ENCODE measurements at regions not wholly inside any gene's neighbourhood (a gene's known extent, or its start where the extent isn't known, plus 50 kb on each side); places are given as distances from the start of the nearest gene placed in this dataset.

GRCh38 chr17:70834039-70834438 is 664.7 kb downstream of the KCNJ2 start:
- Mint-ChIP-seq H3K36me3 (ENCODE audit: low read depth) (no peaks in the 10 kb centered on the region), H3K27me3 (ENCODE audit: low read depth) (no peaks in the 10 kb centered on the region), H3K9me3 (peaks cover 11% of the 10 kb centered on the region), H3K4me1 (ENCODE audit: low read depth) (no peaks in the 10 kb centered on the region), H3K27ac (no peak overlapping the region), H3K4me3 (ENCODE audit: low read depth) (no peak overlapping the region)
- no peak for DNase-seq (ENCODE audit: low spot score)
- intact Hi-C loops (cut with micrococcal nuclease) = loop anchor here (1.0 kb wide), 1 partner anchor 14 kb away; no protein-coding TSS in a partner anchor

- Mint-ChIP-seq H3K27me3 (ENCODE audit: low read depth) (no peaks in the 10 kb centered on the region), H3K4me1 (ENCODE audit: low read depth) (no peaks in the 10 kb centered on the region), H3K9me3 (peaks cover 6% of the 10 kb centered on the region), H3K4me3 (ENCODE audit: low read depth) (no peak overlapping the region), H3K36me3 (ENCODE audit: low read depth) (no peaks in the 10 kb centered on the region), H3K27ac (no peak overlapping the region)
- intact Hi-C loops (cut with micrococcal nuclease) = loop anchor here (1.0 kb wide), 1 partner anchor 14 kb away; no protein-coding TSS in a partner anchor
- no peak for DNase-seq (ENCODE audit: low spot score)
Measured at GRCh38 chr17:70848785-70849184, 679.5 kb downstream of the KCNJ2 start.

GRCh38 chr17:70855401-70856054 is 686.2 kb downstream of the KCNJ2 start:
- H3K27me3 Mint-ChIP-seq (ENCODE audit: low read depth) = no peaks in the 10 kb centered on the region

GRCh38 chr17:70857351-70857750 is 688.0 kb downstream of the KCNJ2 start:
- H3K27me3 Mint-ChIP-seq (ENCODE audit: low read depth) = no peaks in the 10 kb centered on the region
- peaks cover 30% of the 10 kb centered on the region for H3K9me3 Mint-ChIP-seq
- H3K4me3 Mint-ChIP-seq (ENCODE audit: low read depth) = no peak overlapping the region
- no peak for DNase-seq (ENCODE audit: low spot score)
- H3K27ac Mint-ChIP-seq = no peak overlapping the region
- H3K4me1 Mint-ChIP-seq (ENCODE audit: low read depth) = no peaks in the 10 kb centered on the region
- intact Hi-C loops (cut with micrococcal nuclease) = no loop called here
- H3K36me3 Mint-ChIP-seq (ENCODE audit: low read depth) = no peaks in the 10 kb centered on the region

More at GRCh38 chr17:70855401-70856054, 686.2 kb downstream of the KCNJ2 start:
- H3K4me3 Mint-ChIP-seq (ENCODE audit: low read depth) = no peak overlapping the region
- intact Hi-C loops (cut with micrococcal nuclease) = no loop called here
- H3K36me3 Mint-ChIP-seq (ENCODE audit: low read depth) = no peaks in the 10 kb centered on the region
- no peak overlapping the region for H3K27ac Mint-ChIP-seq
- no peak for DNase-seq (ENCODE audit: low spot score)
- H3K9me3 Mint-ChIP-seq = peaks cover 20% of the 10 kb centered on the region
- no peaks in the 10 kb centered on the region for H3K4me1 Mint-ChIP-seq (ENCODE audit: low read depth)

GRCh38 chr17:70859829-70860228 is 690.5 kb downstream of the KCNJ2 start:
- intact Hi-C loops (cut with micrococcal nuclease) = no loop called here
- no peaks in the 10 kb centered on the region for H3K4me1 Mint-ChIP-seq (ENCODE audit: low read depth)
- peaks cover 50% of the 10 kb centered on the region for H3K9me3 Mint-ChIP-seq
- no peaks in the 10 kb centered on the region for H3K36me3 Mint-ChIP-seq (ENCODE audit: low read depth)
- no peaks in the 10 kb centered on the region for H3K27me3 Mint-ChIP-seq (ENCODE audit: low read depth)
- no peak overlapping the region for H3K27ac Mint-ChIP-seq
- no peak overlapping the region for H3K4me3 Mint-ChIP-seq (ENCODE audit: low read depth)
- no peak for DNase-seq (ENCODE audit: low spot score)

- Mint-ChIP-seq H3K4me1 (ENCODE audit: low read depth) (no peaks in the 10 kb centered on the region), H3K4me3 (ENCODE audit: low read depth) (no peak overlapping the region), H3K9me3 (peaks cover 42% of the 10 kb centered on the region), H3K27me3 (ENCODE audit: low read depth) (no peaks in the 10 kb centered on the region), H3K27ac (no peak overlapping the region), H3K36me3 (ENCODE audit: low read depth) (no peaks in the 10 kb centered on the region)
- intact Hi-C loops (cut with micrococcal nuclease) = no loop called here
- DNase-seq (ENCODE audit: low spot score) = no peak
Measured at GRCh38 chr17:70862295-70862694, 693.0 kb downstream of the KCNJ2 start.

GRCh38 chr17:70863436-70864248 is 694.3 kb downstream of the KCNJ2 start:
- Mint-ChIP-seq H3K4me1 (ENCODE audit: low read depth) (no peaks in the 10 kb centered on the region), H3K4me3 (ENCODE audit: low read depth) (no peak overlapping the region), H3K27ac (no peak overlapping the region), H3K9me3 (peaks cover 51% of the 10 kb centered on the region), H3K36me3 (ENCODE audit: low read depth) (no peaks in the 10 kb centered on the region), H3K27me3 (ENCODE audit: low read depth) (no peaks in the 10 kb centered on the region)
- intact Hi-C loops (cut with micrococcal nuclease) = no loop called here
- no peak for DNase-seq (ENCODE audit: low spot score)

- no peak for DNase-seq (ENCODE audit: low spot score)
- intact Hi-C loops (cut with micrococcal nuclease) = no loop called here
- Mint-ChIP-seq H3K9me3 (peaks cover 35% of the 10 kb centered on the region), H3K27ac (no peak overlapping the region), H3K4me1 (ENCODE audit: low read depth) (no peaks in the 10 kb centered on the region), H3K27me3 (ENCODE audit: low read depth) (no peaks in the 10 kb centered on the region), H3K36me3 (ENCODE audit: low read depth) (no peaks in the 10 kb centered on the region), H3K4me3 (ENCODE audit: low read depth) (no peak overlapping the region)
Measured at GRCh38 chr17:70865993-70866804, 696.9 kb downstream of the KCNJ2 start.

- no peak for DNase-seq (ENCODE audit: low spot score)
- H3K27me3 Mint-ChIP-seq (ENCODE audit: low read depth) = no peaks in the 10 kb centered on the region
- no peaks in the 10 kb centered on the region for H3K36me3 Mint-ChIP-seq (ENCODE audit: low read depth)
- peaks cover 27% of the 10 kb centered on the region for H3K9me3 Mint-ChIP-seq
- intact Hi-C loops (cut with micrococcal nuclease) = no loop called here
- H3K4me3 Mint-ChIP-seq (ENCODE audit: low read depth) = no peak overlapping the region
- no peak overlapping the region for H3K27ac Mint-ChIP-seq
- H3K4me1 Mint-ChIP-seq (ENCODE audit: low read depth) = no peaks in the 10 kb centered on the region
Measured at GRCh38 chr17:70868149-70868548, 698.8 kb downstream of the KCNJ2 start.

- no peak for DNase-seq (ENCODE audit: low spot score)
- no peaks in the 10 kb centered on the region for H3K27me3 Mint-ChIP-seq (ENCODE audit: low read depth)
- no peaks in the 10 kb centered on the region for H3K4me1 Mint-ChIP-seq (ENCODE audit: low read depth)
- H3K36me3 Mint-ChIP-seq (ENCODE audit: low read depth) = no peaks in the 10 kb centered on the region
- intact Hi-C loops (cut with micrococcal nuclease) = no loop called here
- no peak overlapping the region for H3K4me3 Mint-ChIP-seq (ENCODE audit: low read depth)
- H3K9me3 Mint-ChIP-seq = peaks cover 15% of the 10 kb centered on the region
- H3K27ac Mint-ChIP-seq = no peak overlapping the region
Measured at GRCh38 chr17:70869402-70870085, 700.2 kb downstream of the KCNJ2 start.

GRCh38 chr17:70871180-70871818 is 702.0 kb downstream of the KCNJ2 start:
- no peak for DNase-seq (ENCODE audit: low spot score)
- no peaks in the 10 kb centered on the region for H3K36me3 Mint-ChIP-seq (ENCODE audit: low read depth)
- no peaks in the 10 kb centered on the region for H3K27me3 Mint-ChIP-seq (ENCODE audit: low read depth)
- no peaks in the 10 kb centered on the region for H3K4me1 Mint-ChIP-seq (ENCODE audit: low read depth)
- intact Hi-C loops (cut with micrococcal nuclease) = no loop called here
- H3K27ac Mint-ChIP-seq = no peak overlapping the region
- no peak overlapping the region for H3K4me3 Mint-ChIP-seq (ENCODE audit: low read depth)
- peaks cover 17% of the 10 kb centered on the region for H3K9me3 Mint-ChIP-seq

- Mint-ChIP-seq H3K27me3 (ENCODE audit: low read depth) (no peaks in the 10 kb centered on the region), H3K27ac (no peak overlapping the region), H3K36me3 (ENCODE audit: low read depth) (no peaks in the 10 kb centered on the region), H3K9me3 (peaks cover 20% of the 10 kb centered on the region), H3K4me1 (ENCODE audit: low read depth) (no peaks in the 10 kb centered on the region), H3K4me3 (ENCODE audit: low read depth) (no peak overlapping the region)
- intact Hi-C loops (cut with micrococcal nuclease) = no loop called here
- no peak for DNase-seq (ENCODE audit: low spot score)
Measured at GRCh38 chr17:70872103-70872502, 702.8 kb downstream of the KCNJ2 start.

Data from activated T-helper 2 cell treated with anti-CD3 and anti-CD28 coated beads, Interferon-gamma antibody, Interleukin-2, Interleukin-4, amounts not matched to agents 10 μg/mL and 5 μg/mL and 100 μg/mL, durations not matched to agents 14 hours and 24 hours and 36 hours (primary cell).